Activated CD4-positive, alpha-beta T cell treated with anti-CD3 and anti-CD28 coated beads, Interleukin-2, amount 10 ng/mL, durations not matched to agents 24 days and 14 days (primary cell): ENCODE measurements at regions not wholly inside any gene's neighbourhood (a gene's known extent, or its start where the extent isn't known, plus 50 kb on each side); places are given as distances from the start of the nearest gene placed in this dataset.
A peak's percentile ranks its signal among the peaks of the same experiment; 100 is the strongest.

ENCODE experiments used
- DNase-seq: peaks from one replicate; pipeline ENCODE4 v3.0.0; 2022
- H3K27ac Mint-ChIP-seq: one replicate; pipeline ENCODE4 v1.8.0; 2022; ENCODE audit warnings: mild to moderate bottlenecking, mixed read lengths
- H3K27me3 Mint-ChIP-seq: one replicate; pipeline ENCODE4 v1.8.0; 2022; ENCODE audit warnings: mixed read lengths
- H3K36me3 Mint-ChIP-seq: one replicate; pipeline ENCODE4 v1.8.0; 2022; ENCODE audit warnings: low read depth, mild to moderate bottlenecking, mixed read lengths
- H3K4me1 Mint-ChIP-seq: one replicate; pipeline ENCODE4 v1.8.0; 2021; ENCODE audit warnings: mixed read lengths
- H3K4me3 Mint-ChIP-seq: one replicate; pipeline ENCODE4 v1.8.0; 2022; ENCODE audit warnings: mild to moderate bottlenecking, moderate library complexity, mixed read lengths
- H3K9me3 Mint-ChIP-seq: one replicate; pipeline ENCODE4 v1.8.0; 2021; ENCODE audit warnings: mixed read lengths
- intact Hi-C: fragments of 100-400 bp; cut with micrococcal nuclease; formaldehyde crosslinking; loops from one replicate; pipeline ENCODE4 v1.15.1; 2023

DNA sequence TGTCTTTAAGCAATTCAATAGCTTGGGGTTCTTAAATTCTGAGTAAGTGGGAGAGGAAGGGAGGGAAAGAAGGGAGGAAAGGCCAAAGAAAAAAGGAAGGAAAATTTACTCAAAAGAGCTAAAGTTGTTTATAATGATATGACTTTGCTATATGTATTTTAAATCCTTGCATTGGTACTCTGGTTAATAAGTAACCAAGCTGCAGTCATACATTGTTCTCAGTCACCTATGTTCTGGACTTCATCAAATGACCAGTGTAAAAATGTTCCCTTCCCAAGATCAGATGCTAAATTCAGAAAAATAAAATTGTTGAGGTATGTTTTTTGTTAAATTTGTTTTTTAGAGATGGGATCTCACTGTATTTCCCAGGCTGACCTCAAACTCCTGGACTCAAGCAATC lies 259.9 kb upstream of the CPNE8 start:
- no peaks in the 10 kb centered on the region for H3K4me1 Mint-ChIP-seq
- H3K4me3 Mint-ChIP-seq = no peak overlapping the region
- intact Hi-C loops = no loop called here
- DNase-seq = no peak
- no peak overlapping the region for H3K27ac Mint-ChIP-seq
- no peaks in the 10 kb centered on the region for H3K36me3 Mint-ChIP-seq
- H3K27me3 Mint-ChIP-seq = no peaks in the 10 kb centered on the region
- H3K9me3 Mint-ChIP-seq = peaks cover 3% of the 10 kb centered on the region

DNA sequence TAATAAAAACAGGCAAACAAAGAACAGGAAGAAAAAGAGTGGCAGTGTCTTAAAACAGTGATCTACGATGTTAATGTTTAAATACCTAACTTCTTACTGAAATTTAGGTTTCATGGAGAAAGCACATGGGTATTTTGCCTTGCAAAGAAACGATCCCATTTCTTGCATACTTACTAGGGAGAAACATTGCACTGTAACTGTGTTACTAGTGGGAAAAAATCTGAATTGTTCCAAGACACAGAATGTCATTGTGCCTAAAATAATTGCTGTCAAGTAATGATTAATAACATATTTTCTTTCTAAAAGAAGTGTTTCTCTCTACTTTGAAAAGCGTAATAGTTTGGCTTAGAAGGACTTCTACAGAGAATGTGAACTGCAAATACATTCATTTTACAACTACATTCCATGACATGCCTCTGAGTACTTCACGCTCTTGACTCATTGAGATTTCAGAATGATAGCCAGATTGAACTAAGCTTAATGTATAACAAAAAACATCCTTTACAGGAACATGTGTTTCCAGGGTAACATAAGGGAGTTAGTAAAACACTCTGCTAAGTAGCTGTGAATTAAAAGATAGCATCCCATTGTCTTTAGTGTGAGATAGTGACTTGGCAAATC lies 256.2 kb upstream of the CPNE8 start:
- DNase-seq = no peak
- intact Hi-C loops = no loop called here
- H3K27me3 Mint-ChIP-seq = no peaks in the 10 kb centered on the region
- H3K4me1 Mint-ChIP-seq = no peaks in the 10 kb centered on the region
- no peak overlapping the region for H3K27ac Mint-ChIP-seq
- H3K4me3 Mint-ChIP-seq = no peak overlapping the region
- no peaks in the 10 kb centered on the region for H3K36me3 Mint-ChIP-seq
- peaks cover 9% of the 10 kb centered on the region for H3K9me3 Mint-ChIP-seq

DNA sequence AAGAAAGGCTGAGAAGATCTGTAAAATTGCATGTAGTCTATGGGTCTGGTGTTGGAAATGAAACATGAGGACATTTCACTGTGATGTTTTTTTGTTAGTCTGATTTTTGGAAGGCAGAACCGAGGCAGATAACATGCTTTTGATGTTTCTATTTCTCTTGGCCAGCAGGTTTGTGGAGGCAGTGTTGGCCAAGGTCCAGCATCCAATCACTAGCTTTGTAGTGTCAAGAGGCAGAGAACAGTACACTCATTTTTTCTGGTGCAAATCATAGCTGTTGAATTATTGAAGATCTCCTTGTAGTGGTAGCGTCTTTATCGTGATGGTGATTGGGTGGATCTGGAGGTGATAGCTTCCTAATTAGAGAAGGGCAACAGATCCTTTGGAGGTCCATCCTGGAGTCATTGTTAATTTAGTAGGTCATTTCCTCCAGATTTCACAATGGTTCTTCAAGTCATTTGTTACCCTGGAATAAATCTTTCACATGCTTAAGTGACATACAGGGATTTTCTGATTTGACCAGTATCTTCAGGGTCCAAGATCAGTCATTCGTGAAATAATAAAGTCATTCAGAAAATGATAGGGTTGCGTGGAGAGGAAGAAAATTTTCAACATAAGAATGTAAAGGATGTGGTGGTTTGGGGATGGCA lies 252.4 kb upstream of the CPNE8 start:
- Mint-ChIP-seq H3K9me3 (peaks cover 6% of the 10 kb centered on the region), H3K4me3 (no peak overlapping the region), H3K4me1 (no peaks in the 10 kb centered on the region), H3K36me3 (no peaks in the 10 kb centered on the region), H3K27me3 (no peaks in the 10 kb centered on the region), H3K27ac (no peak overlapping the region)
- DNase-seq = no peak
- intact Hi-C loops = no loop called here

DNA sequence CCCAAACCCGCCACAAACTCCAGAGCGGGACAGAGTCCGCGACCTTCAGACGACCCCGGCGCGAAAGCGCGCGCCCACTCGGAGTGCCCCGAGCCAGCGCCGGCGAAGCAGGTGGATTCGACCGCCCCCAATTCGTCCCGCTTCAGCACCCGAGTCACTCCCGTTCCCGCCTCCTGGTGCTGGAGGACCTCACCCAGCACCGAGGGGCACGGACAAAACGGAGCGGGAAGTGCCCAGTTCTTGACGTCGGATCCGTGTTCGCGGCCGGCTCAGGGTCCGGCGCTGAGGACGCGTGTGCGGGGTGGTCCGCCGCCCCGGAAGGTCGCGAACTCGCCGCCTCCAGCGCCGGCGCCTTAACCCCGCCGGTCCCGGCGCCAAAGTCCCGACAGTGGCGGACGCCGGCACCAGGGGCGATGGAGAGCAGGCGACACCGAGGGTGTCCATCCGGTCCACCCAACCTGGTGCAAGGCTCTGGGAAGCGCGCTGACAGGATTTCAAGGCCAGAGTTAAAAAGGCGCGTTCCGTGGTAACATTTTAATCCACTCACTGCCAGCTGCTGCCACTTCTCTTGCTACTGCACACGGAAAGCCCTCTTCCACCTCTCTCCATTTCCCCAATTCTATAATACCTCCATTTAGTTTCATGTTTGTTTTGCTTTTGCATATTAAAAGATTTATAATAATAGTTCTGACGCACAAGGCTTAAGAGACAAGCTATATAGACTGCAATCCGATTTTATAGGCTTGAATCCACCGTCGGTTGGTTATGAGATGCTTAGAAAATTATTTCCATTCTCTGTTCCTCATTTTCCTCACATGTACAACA lies 240.0 kb upstream of the CPNE8 start:
- H3K4me1 Mint-ChIP-seq = peaks cover 4% of the 10 kb centered on the region
- H3K9me3 Mint-ChIP-seq = peaks cover 12% of the 10 kb centered on the region
- peaks cover 2% of the 10 kb centered on the region for H3K36me3 Mint-ChIP-seq
- peak overlapping the region; percentile 38 for H3K4me3 Mint-ChIP-seq
- intact Hi-C loops = loop anchor here (2.0 kb wide), 1 partner anchor 127 kb away; no protein-coding TSS in a partner anchor
- no peak overlapping the region for H3K27ac Mint-ChIP-seq
- DNase-seq = peak; percentile 84
- H3K27me3 Mint-ChIP-seq = peaks cover 27% of the 10 kb centered on the region

DNA sequence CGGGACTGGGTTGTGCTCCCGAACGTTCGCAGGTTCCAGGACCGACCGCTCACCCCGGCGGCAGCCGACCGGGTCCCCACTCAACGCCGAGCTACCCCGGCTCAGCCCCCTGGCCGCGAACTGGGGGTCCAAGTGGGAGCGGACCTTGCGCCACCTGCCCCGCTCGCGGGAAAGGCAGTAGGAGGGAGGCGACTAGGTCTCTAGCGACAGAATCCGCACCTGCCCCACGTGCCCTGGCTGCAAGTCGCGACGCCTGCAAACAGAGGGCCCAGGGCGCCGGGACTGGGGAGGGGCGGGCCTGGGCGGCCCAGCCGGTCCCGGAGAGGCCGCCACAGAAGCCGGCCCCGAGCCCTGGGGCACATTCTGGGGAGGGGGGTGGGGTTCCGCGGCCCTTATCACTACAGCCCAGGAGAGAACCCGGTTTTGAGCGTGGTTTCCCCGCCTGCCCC lies 239.2 kb upstream of the CPNE8 start:
- no peak for DNase-seq
- Mint-ChIP-seq H3K27me3 (peaks cover 27% of the 10 kb centered on the region), H3K27ac (no peak overlapping the region), H3K9me3 (peaks cover 7% of the 10 kb centered on the region), H3K4me3 (peak overlapping the region; percentile 46), H3K36me3 (peaks cover 2% of the 10 kb centered on the region), H3K4me1 (peaks cover 4% of the 10 kb centered on the region)
- intact Hi-C loops = loop anchor here (2.0 kb wide), 1 partner anchor 128 kb away; no protein-coding TSS in a partner anchor

DNA sequence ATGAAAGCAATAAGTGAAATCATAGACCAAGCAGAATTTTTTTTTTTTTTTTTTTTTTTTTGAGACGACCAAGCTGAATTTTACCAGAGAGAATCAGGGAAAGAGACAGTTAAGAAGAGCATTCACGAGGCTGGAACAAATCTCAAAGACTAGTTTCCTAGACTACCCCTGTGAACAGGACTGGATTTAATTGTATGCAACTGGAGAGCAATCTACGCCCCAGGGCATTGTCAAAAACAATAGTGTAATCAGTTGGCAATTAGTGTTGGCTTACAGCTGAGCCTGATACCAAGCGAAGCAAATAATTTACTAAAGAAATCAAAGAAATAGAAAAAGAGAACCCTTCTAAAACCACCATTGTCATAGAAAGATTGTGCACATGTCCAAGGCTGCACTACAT lies 232.9 kb upstream of the CPNE8 start:
- Mint-ChIP-seq H3K9me3 (no peaks in the 10 kb centered on the region), H3K4me1 (no peaks in the 10 kb centered on the region), H3K36me3 (no peaks in the 10 kb centered on the region), H3K27ac (no peak overlapping the region), H3K27me3 (peaks cover 7% of the 10 kb centered on the region), H3K4me3 (no peak overlapping the region)
- intact Hi-C loops = no loop called here
- DNase-seq = no peak

DNA sequence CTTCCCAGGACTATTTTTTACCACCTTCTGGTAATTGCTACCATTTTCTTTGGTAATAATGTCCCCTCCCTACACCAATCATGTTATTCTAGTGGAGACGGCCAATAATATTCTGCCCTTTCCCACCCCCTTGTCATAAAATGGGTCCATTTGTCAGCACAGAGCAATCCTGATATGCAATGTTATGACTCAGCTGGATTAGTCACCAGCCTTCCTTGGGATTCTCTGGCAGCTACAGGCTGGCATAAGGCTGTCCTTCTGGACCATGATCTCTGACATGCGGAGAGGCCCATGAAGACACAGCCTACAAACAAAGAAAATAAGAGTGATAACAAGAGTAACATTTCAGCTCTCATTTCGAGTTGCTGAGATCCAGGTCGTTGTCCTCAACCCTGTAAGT lies 222.0 kb upstream of the CPNE8 start:
- no peaks in the 10 kb centered on the region for H3K9me3 Mint-ChIP-seq
- no peak overlapping the region for H3K4me3 Mint-ChIP-seq
- no peak for DNase-seq
- H3K27me3 Mint-ChIP-seq = no peaks in the 10 kb centered on the region
- H3K27ac Mint-ChIP-seq = no peak overlapping the region
- intact Hi-C loops = no loop called here
- H3K36me3 Mint-ChIP-seq = no peaks in the 10 kb centered on the region
- no peaks in the 10 kb centered on the region for H3K4me1 Mint-ChIP-seq

DNA sequence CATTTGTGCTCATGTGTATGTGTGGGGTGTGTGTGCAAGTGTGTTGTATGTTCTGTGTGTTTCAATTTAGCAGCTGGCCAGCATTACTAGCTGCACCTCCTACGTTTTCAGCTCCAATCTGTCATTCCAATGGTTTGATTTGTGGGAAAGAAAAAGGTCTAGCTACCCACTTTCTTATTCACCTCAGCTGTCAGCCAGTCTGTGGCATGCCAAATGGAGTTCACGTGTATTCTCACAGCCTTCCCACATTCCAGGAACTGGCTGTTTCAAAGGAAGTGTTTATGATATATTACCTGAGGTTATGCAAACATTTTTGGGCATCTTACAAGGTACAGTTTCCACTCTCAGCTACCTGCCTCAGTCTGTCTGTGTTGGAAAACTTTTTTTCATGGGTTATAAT lies 220.2 kb upstream of the CPNE8 start:
- no peak for DNase-seq
- H3K36me3 Mint-ChIP-seq = no peaks in the 10 kb centered on the region
- H3K9me3 Mint-ChIP-seq = no peaks in the 10 kb centered on the region
- no peak overlapping the region for H3K4me3 Mint-ChIP-seq
- no peaks in the 10 kb centered on the region for H3K27me3 Mint-ChIP-seq
- no peaks in the 10 kb centered on the region for H3K4me1 Mint-ChIP-seq
- intact Hi-C loops = no loop called here
- no peak overlapping the region for H3K27ac Mint-ChIP-seq

DNA sequence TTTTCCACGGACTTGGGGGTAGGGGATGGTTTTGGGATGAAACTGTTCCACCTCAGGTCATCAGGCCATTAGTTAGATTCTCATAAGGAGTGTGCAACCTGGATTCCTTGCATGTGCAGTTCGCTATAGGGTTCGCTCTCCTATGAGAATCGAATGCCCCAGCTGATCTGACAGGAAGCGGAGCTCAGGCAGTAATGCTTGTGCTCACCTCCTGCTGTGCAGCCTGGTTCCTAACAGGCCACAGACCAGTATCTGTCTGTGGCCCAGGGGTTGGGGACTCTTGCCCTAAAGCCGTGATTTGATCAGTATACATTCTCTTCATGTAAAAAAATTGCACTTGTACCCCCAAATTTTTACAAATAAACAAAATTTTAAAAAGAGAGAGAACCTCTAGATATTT lies 219.4 kb upstream of the CPNE8 start:
- intact Hi-C loops = no loop called here
- no peak overlapping the region for H3K27ac Mint-ChIP-seq
- DNase-seq = no peak
- H3K36me3 Mint-ChIP-seq = no peaks in the 10 kb centered on the region
- H3K4me1 Mint-ChIP-seq = no peaks in the 10 kb centered on the region
- H3K27me3 Mint-ChIP-seq = no peaks in the 10 kb centered on the region
- no peaks in the 10 kb centered on the region for H3K9me3 Mint-ChIP-seq
- no peak overlapping the region for H3K4me3 Mint-ChIP-seq

DNA sequence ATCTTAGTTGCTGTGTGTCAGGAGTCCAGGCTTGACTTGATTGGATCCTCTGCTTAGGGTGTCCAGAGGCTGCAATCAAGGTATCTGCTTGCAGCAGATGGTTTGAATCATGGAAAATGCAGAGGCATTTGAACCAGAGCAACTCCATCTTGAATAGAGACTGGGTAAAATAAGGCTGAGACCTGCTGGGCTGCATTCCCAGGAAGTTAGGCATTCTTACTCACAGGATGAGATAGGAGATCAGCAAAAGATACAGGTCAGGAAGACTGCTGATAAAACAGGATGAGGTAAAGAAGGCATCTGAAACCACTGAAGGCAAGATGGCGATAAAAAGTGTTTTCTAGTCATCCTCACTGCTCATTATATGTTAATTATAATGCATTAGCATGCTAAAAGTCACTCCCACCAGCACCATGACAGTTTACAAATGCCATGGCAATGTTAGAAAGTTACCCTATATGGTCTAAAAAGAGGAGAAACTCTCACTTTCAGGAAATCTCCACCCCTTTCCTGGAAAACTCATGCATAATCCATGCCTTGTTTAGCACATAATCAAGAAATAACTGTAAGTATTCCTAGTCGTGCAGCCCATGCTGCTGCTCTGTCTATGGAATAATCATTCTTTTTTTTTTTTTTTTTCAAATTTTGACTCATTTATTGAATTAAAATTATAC lies 218.3 kb upstream of the CPNE8 start:
- intact Hi-C loops = no loop called here
- Mint-ChIP-seq H3K36me3 (no peaks in the 10 kb centered on the region), H3K27ac (no peak overlapping the region), H3K4me1 (no peaks in the 10 kb centered on the region), H3K27me3 (no peaks in the 10 kb centered on the region), H3K4me3 (no peak overlapping the region), H3K9me3 (no peaks in the 10 kb centered on the region)
- DNase-seq = no peak

DNA sequence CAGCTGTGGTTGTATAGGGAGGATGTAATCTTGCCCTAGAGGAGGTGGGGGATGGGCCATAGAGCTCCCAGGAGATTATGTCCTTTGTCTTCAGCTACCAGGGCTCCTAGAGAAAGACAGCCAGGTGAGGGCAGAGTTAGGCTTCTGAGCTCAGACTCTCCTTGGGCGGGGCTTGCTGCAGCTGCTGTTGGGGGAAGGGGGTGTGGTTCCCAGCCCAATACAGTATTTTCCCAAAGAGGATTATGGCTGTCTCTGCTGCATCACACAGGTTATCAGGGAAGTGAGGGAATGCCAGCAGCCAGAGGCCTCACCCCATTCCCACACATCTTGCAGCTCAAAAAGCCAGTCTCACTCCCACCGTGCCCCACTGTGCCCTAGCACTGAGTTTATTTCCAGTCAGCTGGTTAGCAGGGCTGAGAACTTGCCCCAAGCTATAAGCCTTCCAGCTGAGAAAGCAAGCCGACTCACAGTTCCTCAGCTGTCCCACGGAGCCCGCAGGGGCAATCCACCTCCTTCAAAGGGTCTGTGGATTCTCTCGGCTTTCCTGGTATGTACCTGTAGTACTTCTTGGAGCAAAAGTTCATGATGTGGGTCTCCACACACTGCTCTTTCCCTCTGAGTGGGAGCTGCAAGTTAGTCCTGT lies 217.3 kb upstream of the CPNE8 start:
- no peaks in the 10 kb centered on the region for H3K4me1 Mint-ChIP-seq
- DNase-seq = no peak
- no peak overlapping the region for H3K4me3 Mint-ChIP-seq
- H3K36me3 Mint-ChIP-seq = no peaks in the 10 kb centered on the region
- intact Hi-C loops = no loop called here
- H3K9me3 Mint-ChIP-seq = no peaks in the 10 kb centered on the region
- H3K27me3 Mint-ChIP-seq = no peaks in the 10 kb centered on the region
- H3K27ac Mint-ChIP-seq = no peak overlapping the region

DNA sequence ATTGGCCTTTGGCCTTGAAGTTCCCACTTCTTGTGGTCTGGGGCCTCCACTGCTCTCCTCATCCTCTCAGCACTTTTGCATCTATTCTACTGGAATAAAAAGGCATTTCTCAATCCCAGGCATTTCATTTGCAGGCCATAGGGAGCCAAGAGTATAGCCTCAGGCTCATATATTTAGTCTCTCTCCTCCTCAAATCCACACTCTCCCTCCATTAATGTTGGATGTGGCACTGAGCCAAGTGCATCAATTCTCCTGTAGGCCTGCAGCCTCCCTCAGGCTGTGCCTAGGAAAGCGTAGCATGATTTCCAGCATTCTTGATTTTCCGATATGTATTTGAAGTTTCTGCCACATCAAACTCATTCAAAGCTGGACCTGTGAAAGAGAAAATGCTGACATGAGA lies 211.5 kb upstream of the CPNE8 start:
- H3K27me3 Mint-ChIP-seq = no peaks in the 10 kb centered on the region
- H3K36me3 Mint-ChIP-seq = no peaks in the 10 kb centered on the region
- DNase-seq = no peak
- no peak overlapping the region for H3K27ac Mint-ChIP-seq
- no peaks in the 10 kb centered on the region for H3K4me1 Mint-ChIP-seq
- H3K9me3 Mint-ChIP-seq = no peaks in the 10 kb centered on the region
- H3K4me3 Mint-ChIP-seq = no peak overlapping the region
- intact Hi-C loops = no loop called here

DNA sequence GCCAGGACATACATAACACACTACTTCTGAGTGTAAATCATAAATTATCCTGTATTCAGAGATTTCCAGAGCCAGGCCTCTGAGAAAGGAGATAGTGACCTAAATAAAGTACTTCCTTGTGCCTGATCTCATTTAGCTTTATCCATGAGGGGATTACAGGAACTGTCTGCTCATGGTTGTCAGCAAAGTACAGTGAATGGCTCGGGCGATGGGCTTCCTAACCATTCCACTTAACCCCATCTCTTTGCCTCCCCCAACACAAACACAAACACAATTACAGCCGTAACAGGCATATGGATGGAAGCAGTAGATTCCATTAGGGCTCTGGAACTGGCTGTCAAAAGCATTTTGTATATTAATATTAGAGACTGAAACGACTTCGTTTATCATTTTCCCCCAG lies 206.7 kb upstream of the CPNE8 start:
- H3K9me3 Mint-ChIP-seq = no peaks in the 10 kb centered on the region
- no peak overlapping the region for H3K4me3 Mint-ChIP-seq
- DNase-seq = no peak
- no peaks in the 10 kb centered on the region for H3K4me1 Mint-ChIP-seq
- no peaks in the 10 kb centered on the region for H3K36me3 Mint-ChIP-seq
- no peaks in the 10 kb centered on the region for H3K27me3 Mint-ChIP-seq
- H3K27ac Mint-ChIP-seq = no peak overlapping the region
- intact Hi-C loops = no loop called here
